Heart right ventricle (tissue), 16 donors: ENCODE measurements at regions not wholly inside any gene's neighbourhood (a gene's known extent, or its start where the extent isn't known, plus 50 kb on each side); places are given as distances from the start of the nearest gene placed in this dataset.
A peak's percentile ranks its signal among the peaks of the same experiment; 100 is the strongest.

Experiments used
- ATAC-seq, 8 donors: fragments of 200-7000 bp; cut with Tn5 transposase; one replicate each; pipeline ENCODE4 v1.9.1; 2020; ENCODE audit warnings: mild to moderate bottlenecking in 8 of 8, moderate library complexity in 8 of 8, moderate number of reproducible peaks in 1 of 8
- DNase-seq, 2 donors: peaks; one replicate each; pipeline ENCODE4 v3.0.0-alpha.2; 2020
- H3K27ac ChIP-seq, 10 donors: fragments of 200-600 bp; sonication (generic) in 2 of 10; one replicate each; pipeline versions ENCODE4 v1.5.0 to v1.8.0; 2020 to 2022; ENCODE audit warnings: mild to moderate bottlenecking in 3 of 10
- H3K27me3 ChIP-seq, 7 donors: fragments of 200-600 bp; one replicate each; pipeline ENCODE4 v1.8.0; 2021 to 2022; ENCODE audit warnings: mild to moderate bottlenecking in 2 of 7
- H3K36me3 ChIP-seq, 9 donors: fragments of 200-600 bp; sonication (generic) in 1 of 9; one replicate each; pipeline versions ENCODE4 v1.5.0 to v1.8.0; 2020 to 2022; ENCODE audit warnings: mild to moderate bottlenecking in 2 of 9
- H3K4me1 ChIP-seq, 9 donors: fragments of 200-600 bp; sonication (generic) in 1 of 9; one replicate each; pipeline versions ENCODE4 v1.5.0 to v1.8.0; 2020 to 2022; ENCODE audit warnings: mild to moderate bottlenecking in 4 of 9
- H3K4me3 ChIP-seq, 10 donors: fragments of 200-600 bp; sonication (generic) in 2 of 10; one replicate each; pipeline versions ENCODE4 v1.5.0 to v1.8.0; 2020 to 2022; ENCODE audit warnings: mild to moderate bottlenecking in 7 of 10, moderate library complexity in 2 of 10
- H3K9me3 ChIP-seq, 11 donors: fragments of 200-600 bp in 10 of 11; sonication (generic) in 2 of 11; one replicate each; pipeline versions ENCODE4 v1.5.0 to v1.8.0; 2013 to 2022; ENCODE audit warnings: mild to moderate bottlenecking in 2 of 11, control low read depth in 1 of 11, moderate library complexity in 1 of 11
- WGBS, 2 donors: extraction: QIAGEN DNeasy Blood & Tissue Kit; methylation state at CpG; one replicate each; pipeline ENCODE4 v1.1.7; 2013; ENCODE audit warnings: inconsistent platforms in 1 of 2; 5-methylcytosine and 5-hydroxymethylcytosine counted together
- intact Hi-C, 10 donors: fragments of 100-400 bp; cut with DNase I; formaldehyde crosslinking; loops; one replicate each; pipeline versions ENCODE4 v1.11.1 to v1.14.2; 2022
- TF ChIP-seq, protein P1 (sequence below), 9 donors: fragments of 200-600 bp; sonication (generic) in 2 of 9; IDR thresholded peaks; one replicate each; pipeline versions ENCODE4 v1.5.0 to v1.8.0; 2021 to 2022; ENCODE audit warnings: antibody characterized with exemption in 9 of 9, mild to moderate bottlenecking in 5 of 9, moderate library complexity in 1 of 9
- donor health status: Arrhythmogenic right ventricular cardiomyopathy.
- donor health status: ischemic (EF 13 %, LVEDD 7.1; RV severe dilation, severe dysfunction).
- donor health status: healthy with polysubstance abuse.
- donor health status: DM: no; HTN: yes; CAD: no.
- donor health status: DM: no; HTN: no; CAD: no.
- donor health status: ischemic (EF 25% LVEDD 6.9; RV normal size, moderate dysfunction).
- donor health status: ischemic (EF 25% LVEDD 5.7; RV mildly dilated, moderate dysfunction).
- donor health status: healthy.
- donor health status: DM: yes; HTN: yes; CAD: no.
- donor health status: Ischemic cardiomyopathy.
- donor health status: ischemic (EF 35%, LVEDD 5.7; RV mildly dilated, moderate dysfunction).
- donor health status: nonischemic (EF 11% LVEDD 7.7; RV severe dilation, severe dysfunction).
- donor health status: DM: yes; HTN: yes; CAD: no.
- donor health status: PGD.
- donor health status: ischemic (EF 29% LVEDD 5.4; RV normal size, mild dysfunction).
- donor health status: nonischemic (EF 23%, LVEDD 6.1; RV moderate dilation, normal function).

DNA sequence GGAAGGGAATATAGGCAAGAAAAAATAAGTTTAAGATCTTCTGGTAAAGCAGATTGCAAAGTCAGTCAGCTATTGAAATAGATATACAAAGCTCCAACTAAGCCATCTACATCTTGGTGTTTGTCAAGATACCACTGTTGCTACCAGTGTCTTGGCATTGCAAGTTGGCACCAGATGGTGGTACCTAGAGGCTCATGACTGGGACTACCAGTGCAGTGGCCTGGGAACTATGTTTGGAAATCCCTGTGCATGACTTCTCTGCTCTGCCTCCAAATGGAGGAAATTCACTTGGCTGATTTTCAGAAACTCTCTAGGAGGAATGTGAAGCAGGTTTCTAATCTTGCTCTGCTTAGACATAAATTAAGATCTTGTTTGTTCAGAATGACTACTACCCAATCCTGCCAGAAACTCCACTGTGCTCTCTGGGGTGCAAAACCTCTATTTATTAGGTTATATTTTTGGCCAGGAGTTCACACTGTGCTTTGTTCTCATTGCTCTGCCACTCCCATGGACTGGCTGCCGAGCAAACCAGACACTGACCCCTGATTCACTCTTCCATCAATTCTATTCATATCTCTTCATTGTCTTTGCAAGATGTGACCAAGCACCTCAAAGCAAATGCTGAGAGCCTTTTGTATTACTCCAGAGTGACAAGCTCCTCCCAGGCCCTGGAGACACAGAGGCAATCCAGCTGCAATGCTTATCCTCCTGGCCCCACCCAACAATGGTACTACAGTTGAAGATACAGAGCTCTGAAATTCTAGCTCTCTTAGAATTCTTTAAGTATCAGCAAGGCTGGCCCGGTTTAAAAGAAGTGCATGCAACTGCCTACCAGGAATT is 272.3 kb upstream of the FGF16 start:
- TF ChIP-seq, protein P1, sequence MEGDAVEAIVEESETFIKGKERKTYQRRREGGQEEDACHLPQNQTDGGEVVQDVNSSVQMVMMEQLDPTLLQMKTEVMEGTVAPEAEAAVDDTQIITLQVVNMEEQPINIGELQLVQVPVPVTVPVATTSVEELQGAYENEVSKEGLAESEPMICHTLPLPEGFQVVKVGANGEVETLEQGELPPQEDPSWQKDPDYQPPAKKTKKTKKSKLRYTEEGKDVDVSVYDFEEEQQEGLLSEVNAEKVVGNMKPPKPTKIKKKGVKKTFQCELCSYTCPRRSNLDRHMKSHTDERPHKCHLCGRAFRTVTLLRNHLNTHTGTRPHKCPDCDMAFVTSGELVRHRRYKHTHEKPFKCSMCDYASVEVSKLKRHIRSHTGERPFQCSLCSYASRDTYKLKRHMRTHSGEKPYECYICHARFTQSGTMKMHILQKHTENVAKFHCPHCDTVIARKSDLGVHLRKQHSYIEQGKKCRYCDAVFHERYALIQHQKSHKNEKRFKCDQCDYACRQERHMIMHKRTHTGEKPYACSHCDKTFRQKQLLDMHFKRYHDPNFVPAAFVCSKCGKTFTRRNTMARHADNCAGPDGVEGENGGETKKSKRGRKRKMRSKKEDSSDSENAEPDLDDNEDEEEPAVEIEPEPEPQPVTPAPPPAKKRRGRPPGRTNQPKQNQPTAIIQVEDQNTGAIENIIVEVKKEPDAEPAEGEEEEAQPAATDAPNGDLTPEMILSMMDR (IDR thresholded peaks at IDR 0.05), result no peak
- no peaks in the 10 kb centered on the region for H3K9me3 ChIP-seq
- H3K4me1 ChIP-seq, result peaks cover 0 to 7% (median 0%) of the 10 kb centered on the region in 9 donors
- DNase-seq (no peak), ATAC-seq (peak in 2 of 8 donors; percentile 14 to 50)
- WGBS, 2 donors, result 28 to 30% methylated on average over 2 of the region's 2 CpGs
- no peak overlapping the region for H3K4me3 ChIP-seq
- intact Hi-C loops, result no loop called here
- H3K27ac ChIP-seq, result no peak overlapping the region
- H3K36me3 ChIP-seq, result no peaks in the 10 kb centered on the region
- no peaks in the 10 kb centered on the region for H3K27me3 ChIP-seq

DNA sequence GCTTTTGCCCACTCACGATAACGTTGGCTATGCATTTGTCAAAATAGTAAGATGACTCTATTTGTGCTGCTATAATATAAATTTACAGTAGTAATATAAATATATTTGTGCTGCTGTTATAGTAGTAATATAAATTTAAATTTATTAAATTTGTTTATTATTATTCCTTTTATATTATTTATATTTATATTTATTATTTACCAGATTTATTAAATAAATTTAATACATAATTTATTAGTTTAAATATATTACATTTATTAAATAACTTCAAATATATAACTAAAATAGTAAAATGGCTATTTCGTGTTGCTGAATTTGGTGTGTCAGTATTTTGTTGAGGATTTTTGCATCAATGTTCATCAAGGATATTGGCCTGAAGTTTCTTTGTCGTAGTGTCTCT is 246.5 kb upstream of the FGF16 start:
- DNase-seq (no peak), ATAC-seq (no peak)
- Histone ChIP-seq H3K36me3 (no peaks in the 10 kb centered on the region), H3K9me3 (peaks cover 0 to 42% (median 0%) of the 10 kb centered on the region in 11 donors), H3K27ac (no peak overlapping the region), H3K4me3 (no peak overlapping the region), H3K27me3 (no peaks in the 10 kb centered on the region), H3K4me1 (no peaks in the 10 kb centered on the region)
- TF ChIP-seq, protein P1 (IDR thresholded peaks at IDR 0.05), result no peak
- 79 to 82% methylated on average over 4 of the region's 4 CpGs for WGBS, 2 donors
- intact Hi-C loops, result loop anchor here in 1 of 10 donors (5.0 kb wide), 1 partner anchor 372 kb away; no protein-coding TSS in a partner anchor

DNA sequence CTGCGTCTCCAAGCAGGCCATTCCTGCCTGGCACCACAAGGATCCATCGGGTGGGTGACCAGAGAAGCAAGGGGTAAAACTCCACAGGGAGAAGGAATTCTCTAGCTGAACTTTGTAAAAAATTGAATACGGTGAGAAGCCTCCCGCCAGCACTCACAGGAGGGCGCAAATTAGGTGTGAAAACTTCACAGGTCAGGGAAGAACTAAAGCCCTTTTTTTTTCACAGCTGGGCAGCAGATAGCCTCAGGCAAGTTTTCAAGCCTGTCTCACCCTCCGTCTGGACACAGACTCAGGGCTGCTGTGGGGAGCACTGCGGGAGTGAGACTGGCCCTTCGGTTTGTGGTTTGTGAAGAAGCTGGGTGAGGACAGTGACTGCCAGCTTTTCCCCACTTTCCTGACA is 224.1 kb upstream of the FGF16 start:
- H3K36me3 ChIP-seq, result no peaks in the 10 kb centered on the region
- no peak overlapping the region for H3K27ac ChIP-seq
- intact Hi-C loops, result no loop called here
- WGBS, 2 donors, result 13 to 20% methylated on average over 8 of the region's 8 CpGs
- H3K9me3 ChIP-seq, result peaks cover 0 to 6% (median 0%) of the 10 kb centered on the region in 11 donors
- ATAC-seq, result no peak
- no peaks in the 10 kb centered on the region for H3K4me1 ChIP-seq
- no peak for DNase-seq
- TF ChIP-seq, protein P1 (IDR thresholded peaks at IDR 0.05), result no peak
- no peak overlapping the region for H3K4me3 ChIP-seq
- peaks cover 0 to 10% (median 0%) of the 10 kb centered on the region in 7 donors for H3K27me3 ChIP-seq

DNA sequence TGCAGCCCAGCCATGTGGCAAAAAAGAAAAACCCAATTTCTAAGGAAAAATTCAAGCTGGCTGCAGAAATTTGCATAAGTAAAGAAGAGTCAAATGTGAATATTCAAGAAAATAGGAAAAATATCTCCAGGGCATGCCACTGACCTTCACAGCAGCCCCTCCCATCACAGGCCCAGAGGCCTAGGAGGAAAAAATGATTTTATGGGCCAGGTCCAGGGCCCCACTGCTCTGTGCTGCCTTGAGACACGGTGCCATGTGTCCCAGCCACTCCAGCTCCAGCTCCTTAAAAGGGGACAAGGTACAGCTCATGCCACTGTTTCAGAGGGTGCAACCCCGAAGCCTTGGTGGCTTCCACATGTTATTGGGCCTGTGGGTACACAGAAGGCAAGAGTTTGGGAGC is 182.7 kb upstream of the FGF16 start:
- Histone ChIP-seq H3K27me3 (no peaks in the 10 kb centered on the region), H3K4me3 (no peak overlapping the region), H3K9me3 (peaks cover 0 to 77% (median 10%) of the 10 kb centered on the region in 11 donors), H3K4me1 (no peaks in the 10 kb centered on the region), H3K36me3 (no peaks in the 10 kb centered on the region), H3K27ac (no peak overlapping the region)
- WGBS, 2 donors, result 53 to 60% methylated on average over 2 of the region's 2 CpGs
- intact Hi-C loops, result no loop called here
- TF ChIP-seq, protein P1 (IDR thresholded peaks at IDR 0.05), result no peak
- DNase-seq (no peak), ATAC-seq (no peak)
